NB4 (cell line): ENCODE measurements at regions not wholly inside any gene's neighbourhood (a gene's known extent, or its start where the extent isn't known, plus 50 kb on each side); places are given as distances from the start of the nearest gene placed in this dataset.

Experiments
- POLR2A ChIP-seq: IDR thresholded peaks from 2 replicates; pipeline ENCODE4 v1.6.1; 2011; ENCODE audit warnings: mild to moderate bottlenecking; ENCODE audit not compliant: insufficient read length; ENCODE audit errors: extremely low read depth
- TF ChIP-seq, protein P1 (sequence below): IDR thresholded peaks from one replicate; pipeline ENCODE4 v1.5.1; 2012; ENCODE audit warnings: low read depth, low read length

DNA sequence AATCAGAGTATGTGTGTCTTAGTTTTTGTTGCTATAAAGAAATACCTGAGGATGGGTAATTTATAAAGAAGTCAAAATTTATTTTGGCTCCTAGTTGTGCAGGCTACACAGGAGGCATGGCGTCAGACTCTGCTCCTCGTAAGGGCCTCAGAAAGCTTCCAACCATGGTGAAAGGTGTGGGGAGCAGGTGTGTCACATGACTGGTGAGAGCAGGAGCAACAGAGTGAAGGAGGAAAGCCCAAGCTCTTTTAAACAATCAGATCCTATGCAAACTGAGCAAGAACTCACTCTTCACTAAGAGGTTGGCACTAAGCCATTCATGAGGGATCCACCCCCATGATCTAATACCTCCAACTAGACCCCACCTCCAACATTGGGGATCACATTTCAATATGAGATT, 1524.3 kb downstream of the HACE1 start:
- TF ChIP-seq, protein P1, sequence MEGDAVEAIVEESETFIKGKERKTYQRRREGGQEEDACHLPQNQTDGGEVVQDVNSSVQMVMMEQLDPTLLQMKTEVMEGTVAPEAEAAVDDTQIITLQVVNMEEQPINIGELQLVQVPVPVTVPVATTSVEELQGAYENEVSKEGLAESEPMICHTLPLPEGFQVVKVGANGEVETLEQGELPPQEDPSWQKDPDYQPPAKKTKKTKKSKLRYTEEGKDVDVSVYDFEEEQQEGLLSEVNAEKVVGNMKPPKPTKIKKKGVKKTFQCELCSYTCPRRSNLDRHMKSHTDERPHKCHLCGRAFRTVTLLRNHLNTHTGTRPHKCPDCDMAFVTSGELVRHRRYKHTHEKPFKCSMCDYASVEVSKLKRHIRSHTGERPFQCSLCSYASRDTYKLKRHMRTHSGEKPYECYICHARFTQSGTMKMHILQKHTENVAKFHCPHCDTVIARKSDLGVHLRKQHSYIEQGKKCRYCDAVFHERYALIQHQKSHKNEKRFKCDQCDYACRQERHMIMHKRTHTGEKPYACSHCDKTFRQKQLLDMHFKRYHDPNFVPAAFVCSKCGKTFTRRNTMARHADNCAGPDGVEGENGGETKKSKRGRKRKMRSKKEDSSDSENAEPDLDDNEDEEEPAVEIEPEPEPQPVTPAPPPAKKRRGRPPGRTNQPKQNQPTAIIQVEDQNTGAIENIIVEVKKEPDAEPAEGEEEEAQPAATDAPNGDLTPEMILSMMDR: no peak
- TF ChIP-seq POLR2A: no peak
